Ascending aorta (tissue), 2 donors: ENCODE measurements at regions not wholly inside any gene's neighbourhood (a gene's known extent, or its start where the extent isn't known, plus 50 kb on each side); places are given as distances from the start of the nearest gene placed in this dataset.

Source experiments
- DNase-seq, 2 donors: peaks; one replicate each; pipeline ENCODE4 v3.0.0-alpha.2; 2019; ENCODE audit warnings: low spot score in 2 of 2
- H3K27ac ChIP-seq, 2 donors: fragments of 200-600 bp; sonication (generic); one replicate each; pipeline ENCODE4 v1.5.1; 2016 to 2017; ENCODE audit warnings: mild to moderate bottlenecking in 1 of 2
- H3K27me3 ChIP-seq: fragments of 200-600 bp; sonication (generic); one replicate; pipeline ENCODE4 v1.5.1; 2017
- H3K36me3 ChIP-seq, 2 donors: fragments of 200-600 bp; sonication (generic); one replicate each; pipeline ENCODE4 v1.5.1; 2016
- H3K4me1 ChIP-seq, 2 donors: fragments of 200-600 bp; sonication (generic); one replicate each; pipeline ENCODE4 v1.5.1; 2016 to 2017; ENCODE audit warnings: mild to moderate bottlenecking in 1 of 2
- H3K4me3 ChIP-seq, 2 donors: fragments of 200-600 bp; sonication (generic); one replicate each; pipeline ENCODE4 v1.5.1; 2016 to 2017; ENCODE audit warnings: mild to moderate bottlenecking in 1 of 2
- H3K9me3 ChIP-seq, 2 donors: fragments of 200-600 bp; sonication (generic); one replicate each; pipeline ENCODE4 v1.5.1; 2016
- intact Hi-C: fragments of 100-400 bp; cut with DNase I; formaldehyde crosslinking; loops from one replicate; pipeline ENCODE4 v1.15.1; 2023
- TF ChIP-seq, protein P1 (sequence below), 3 experiments: fragments of 200-600 bp in 2 of 3; fragments of 450-650 bp in 1 of 3; sonication (generic) in 2 of 3; IDR thresholded peaks; one replicate each; pipeline ENCODE4 v1.5.1; 2016 to 2019; ENCODE audit warnings: antibody characterized with exemption in 3 of 3, mild to moderate bottlenecking in 1 of 3, moderate library complexity in 1 of 3

DNA sequence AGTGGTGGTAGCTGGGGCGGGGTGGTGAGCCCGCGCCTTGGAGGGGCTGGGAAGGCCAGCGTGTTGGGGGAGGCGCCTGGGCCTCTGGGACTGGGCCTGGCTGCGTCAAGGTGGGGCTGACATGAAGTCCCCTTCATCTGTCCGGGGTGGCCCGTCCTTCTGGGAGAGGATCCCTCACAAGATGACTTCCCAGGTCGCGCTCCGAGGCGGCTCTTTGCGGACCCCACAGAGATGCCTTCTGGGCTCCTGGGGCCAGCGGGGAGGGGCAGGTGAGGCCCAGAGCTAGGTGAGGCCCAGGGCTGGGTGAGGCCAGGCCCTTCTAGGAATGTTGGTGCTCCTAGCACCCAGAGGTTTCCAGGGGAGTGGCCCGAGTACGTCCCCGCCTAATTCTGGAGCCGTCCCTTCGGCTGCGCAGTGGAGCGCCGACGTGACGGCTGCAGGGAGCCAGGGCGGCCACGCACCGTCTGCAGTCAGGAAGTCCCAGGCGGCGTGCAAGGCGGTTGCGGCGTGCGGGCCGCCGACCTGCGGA lies 58.2 kb upstream of the NUPR2 start:
- no peaks in the 10 kb centered on the region for H3K9me3 ChIP-seq
- no peaks in the 10 kb centered on the region for H3K36me3 ChIP-seq
- TF ChIP-seq, protein P1, sequence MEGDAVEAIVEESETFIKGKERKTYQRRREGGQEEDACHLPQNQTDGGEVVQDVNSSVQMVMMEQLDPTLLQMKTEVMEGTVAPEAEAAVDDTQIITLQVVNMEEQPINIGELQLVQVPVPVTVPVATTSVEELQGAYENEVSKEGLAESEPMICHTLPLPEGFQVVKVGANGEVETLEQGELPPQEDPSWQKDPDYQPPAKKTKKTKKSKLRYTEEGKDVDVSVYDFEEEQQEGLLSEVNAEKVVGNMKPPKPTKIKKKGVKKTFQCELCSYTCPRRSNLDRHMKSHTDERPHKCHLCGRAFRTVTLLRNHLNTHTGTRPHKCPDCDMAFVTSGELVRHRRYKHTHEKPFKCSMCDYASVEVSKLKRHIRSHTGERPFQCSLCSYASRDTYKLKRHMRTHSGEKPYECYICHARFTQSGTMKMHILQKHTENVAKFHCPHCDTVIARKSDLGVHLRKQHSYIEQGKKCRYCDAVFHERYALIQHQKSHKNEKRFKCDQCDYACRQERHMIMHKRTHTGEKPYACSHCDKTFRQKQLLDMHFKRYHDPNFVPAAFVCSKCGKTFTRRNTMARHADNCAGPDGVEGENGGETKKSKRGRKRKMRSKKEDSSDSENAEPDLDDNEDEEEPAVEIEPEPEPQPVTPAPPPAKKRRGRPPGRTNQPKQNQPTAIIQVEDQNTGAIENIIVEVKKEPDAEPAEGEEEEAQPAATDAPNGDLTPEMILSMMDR (IDR thresholded peaks at IDR 0.05), result no peak
- intact Hi-C loops, result loop anchor here (5.0 kb wide), 2 partner anchors 67 to 113 kb away; partner anchors contain the start of gene CHCHD2
- H3K4me3 ChIP-seq, result peak overlapping the region; percentile 69 to 81
- peak overlapping the region; percentile 71 for H3K27ac ChIP-seq
- H3K27me3 ChIP-seq, result no peaks in the 10 kb centered on the region
- H3K4me1 ChIP-seq, result no peaks in the 10 kb centered on the region
- DNase-seq, result no peak
